HG03432 (cell line): ENCODE measurements at regions not wholly inside any gene's neighbourhood (a gene's known extent, or its start where the extent isn't known, plus 50 kb on each side); places are given as distances from the start of the nearest gene placed in this dataset.
A peak's percentile ranks its signal among the peaks of the same experiment; 100 is the strongest.

Source experiments
- ATAC-seq: cut with Tn5 transposase; IDR thresholded peaks from one replicate; pipeline ENCODE4 v1.9.1; 2021; ENCODE audit warnings: mild to moderate bottlenecking, moderate library complexity; ENCODE audit not compliant: unreplicated experiment

DNA sequence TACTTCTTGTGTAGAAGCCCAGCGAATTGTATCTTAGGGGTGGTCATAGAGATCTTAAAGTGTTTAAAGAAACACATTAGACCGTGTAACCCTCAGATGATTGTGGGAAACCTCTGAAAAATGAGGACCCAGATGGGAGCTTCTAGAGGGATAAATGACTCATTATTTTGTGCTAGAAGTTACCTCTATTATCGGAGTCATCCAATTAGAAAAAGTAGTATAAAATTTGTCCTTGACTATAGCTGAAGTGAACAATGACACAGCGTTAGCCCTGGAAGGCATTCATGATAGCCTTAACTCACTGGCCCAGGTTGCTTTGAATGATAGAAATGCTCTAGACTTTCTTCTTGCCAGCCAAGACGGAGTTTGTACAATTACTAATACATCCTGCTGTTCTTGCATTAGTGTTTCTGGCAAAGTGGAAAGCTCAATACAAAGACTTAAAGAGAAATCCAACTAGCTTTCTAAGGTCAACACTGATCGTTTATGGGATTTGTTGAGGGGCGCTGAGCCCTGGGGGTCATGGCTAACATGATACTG is 178.9 kb upstream of the VEGFC start:
- ATAC-seq = no peak

- ATAC-seq = no peak
Measured at GRCh38 chr4:176979416-176979815, 186.7 kb upstream of the VEGFC start.

- peak; percentile 45 for ATAC-seq
Measured at GRCh38 chr4:176981074-176981473, 188.4 kb upstream of the VEGFC start.

DNA sequence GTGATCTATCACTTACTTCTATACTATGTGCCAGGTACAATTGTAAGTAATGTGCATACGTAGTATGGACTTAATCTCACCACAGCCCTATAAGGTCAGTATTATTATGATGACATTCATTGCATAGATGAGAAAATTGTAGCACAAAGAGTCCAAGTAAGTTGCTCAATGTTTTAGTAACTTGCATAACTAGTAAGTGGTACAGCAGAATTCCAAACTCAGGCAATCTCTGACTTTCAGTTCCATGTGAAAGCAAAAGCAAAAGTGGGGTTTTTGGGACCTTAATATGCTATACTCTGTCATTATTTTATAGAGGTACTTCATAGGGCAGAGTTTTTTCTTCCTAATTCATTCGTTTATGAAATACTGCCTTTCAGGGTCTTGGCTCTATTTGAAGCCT is 188.8 kb upstream of the VEGFC start:
- ATAC-seq = peak; percentile 41

GRCh38 chr4:176988226-176988625 is 195.5 kb upstream of the VEGFC start:
- ATAC-seq = no peak

GRCh38 chr4:176989186-176989585 is 196.5 kb upstream of the VEGFC start:
- no peak for ATAC-seq

DNA sequence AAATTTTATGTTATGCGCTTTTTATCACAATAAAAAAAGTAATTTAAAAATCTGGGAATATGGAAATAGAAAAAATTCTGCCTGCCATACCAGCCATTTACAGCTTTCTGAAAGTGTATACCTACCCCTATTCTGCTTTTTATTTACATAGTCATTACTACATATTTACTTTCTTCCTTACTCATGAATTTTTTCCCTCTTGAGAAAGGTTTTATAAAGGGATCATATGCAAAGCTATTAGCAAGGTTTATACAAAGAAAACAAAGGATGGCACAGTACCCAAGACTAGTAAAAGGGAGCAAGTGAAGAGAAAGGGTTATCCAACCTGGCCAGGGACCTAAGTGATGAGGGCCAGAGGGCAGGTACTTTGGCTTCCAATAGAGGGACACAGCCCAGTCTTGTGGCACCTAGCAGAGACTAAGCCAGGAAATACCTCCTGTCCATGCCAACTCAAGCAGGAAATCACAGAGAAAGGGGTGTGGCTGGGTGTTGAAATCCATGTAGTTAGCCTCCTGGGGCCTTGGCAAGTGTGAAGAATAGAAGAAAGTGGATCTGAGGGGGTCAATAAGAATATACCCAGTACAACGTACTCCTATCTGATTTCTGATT is 207.3 kb upstream of the VEGFC start:
- no peak for ATAC-seq

DNA sequence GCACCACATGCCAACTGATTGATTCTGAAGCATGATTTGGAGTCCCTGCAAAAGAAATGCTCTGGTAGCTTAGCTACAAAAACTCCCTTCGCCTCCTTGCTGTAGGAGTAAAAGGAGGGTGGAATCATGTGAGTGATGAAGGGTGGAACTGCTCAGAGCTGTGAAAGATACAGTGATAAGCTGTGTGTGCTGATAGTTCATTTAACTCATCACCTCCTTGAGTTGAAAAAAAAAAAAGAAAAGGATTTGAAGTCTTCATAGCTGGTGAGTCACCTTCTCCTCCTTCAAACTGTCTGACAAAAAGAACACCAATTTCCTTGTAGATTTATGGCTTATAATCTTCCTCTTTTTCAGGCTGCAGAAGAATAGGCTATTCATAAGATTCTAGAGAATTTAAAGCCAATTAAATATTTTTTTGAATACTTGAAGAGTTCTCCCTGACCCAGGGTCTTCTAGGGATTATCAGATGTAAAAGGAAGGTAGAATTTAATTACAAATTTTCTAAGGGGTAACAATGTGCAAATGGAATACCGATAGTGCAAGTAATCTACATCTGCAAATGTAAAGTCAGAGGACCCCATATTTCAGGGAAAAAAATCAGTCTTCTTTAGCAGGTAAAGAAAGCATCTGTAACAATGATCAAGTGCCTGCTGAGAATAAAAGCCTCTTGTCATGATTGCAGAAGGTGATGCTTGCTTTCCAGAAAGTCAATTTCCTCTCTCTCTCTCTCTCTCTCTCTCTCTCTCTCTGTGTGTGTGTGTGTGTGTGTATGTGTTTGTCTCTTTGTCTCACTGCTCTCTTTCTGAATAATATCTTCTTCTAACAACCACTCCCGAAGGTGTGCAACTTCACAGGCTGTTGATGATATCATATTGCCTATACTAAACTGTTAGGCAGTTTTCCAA is 208.8 kb upstream of the VEGFC start:
- no peak for ATAC-seq

DNA sequence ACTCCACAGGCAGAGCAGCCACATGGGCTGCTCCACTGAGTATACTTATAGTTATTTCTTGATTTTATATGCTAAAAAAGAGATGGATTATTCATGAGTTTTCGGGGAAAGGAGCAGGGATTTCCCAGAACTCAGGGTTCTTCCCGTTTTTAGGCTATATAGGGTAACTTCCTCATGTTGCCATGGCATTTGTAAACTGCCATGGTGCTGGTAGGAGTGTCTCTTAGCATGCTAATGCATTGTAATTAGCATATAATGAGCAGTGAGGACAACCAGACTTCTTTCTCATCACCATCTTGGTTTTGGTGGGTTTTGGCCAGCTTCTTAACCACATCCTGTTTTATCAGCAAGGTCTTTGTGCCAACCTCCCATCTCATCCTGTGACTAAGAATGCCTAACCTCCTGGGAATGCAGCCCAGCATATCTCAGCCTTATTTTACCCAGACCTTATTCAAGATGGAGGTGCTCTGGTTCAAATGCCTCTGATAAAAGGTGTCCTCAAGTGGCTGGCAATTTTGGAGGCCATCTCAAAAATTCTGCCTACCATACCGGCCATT is 213.0 kb upstream of the VEGFC start:
- peak; percentile 43 for ATAC-seq

DNA sequence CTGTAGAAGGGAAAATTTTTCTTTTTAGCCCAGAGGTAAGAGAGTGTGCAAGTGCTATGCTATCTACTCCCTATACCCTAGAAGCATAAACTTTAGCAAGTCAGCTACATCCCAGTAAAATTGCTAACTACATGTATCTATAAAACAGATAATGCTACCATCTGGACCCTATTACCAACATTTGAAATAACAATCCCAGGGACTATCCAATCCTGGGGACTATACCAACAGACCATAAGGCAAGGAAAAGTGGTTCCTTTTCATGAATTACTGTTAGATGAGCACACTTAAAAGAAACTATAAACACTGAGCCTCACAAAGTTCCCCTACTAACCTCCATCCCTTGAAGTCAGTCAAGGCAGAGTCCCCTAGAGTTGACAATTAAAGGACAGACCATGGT is 213.6 kb upstream of the VEGFC start:
- ATAC-seq = peak; percentile 13

DNA sequence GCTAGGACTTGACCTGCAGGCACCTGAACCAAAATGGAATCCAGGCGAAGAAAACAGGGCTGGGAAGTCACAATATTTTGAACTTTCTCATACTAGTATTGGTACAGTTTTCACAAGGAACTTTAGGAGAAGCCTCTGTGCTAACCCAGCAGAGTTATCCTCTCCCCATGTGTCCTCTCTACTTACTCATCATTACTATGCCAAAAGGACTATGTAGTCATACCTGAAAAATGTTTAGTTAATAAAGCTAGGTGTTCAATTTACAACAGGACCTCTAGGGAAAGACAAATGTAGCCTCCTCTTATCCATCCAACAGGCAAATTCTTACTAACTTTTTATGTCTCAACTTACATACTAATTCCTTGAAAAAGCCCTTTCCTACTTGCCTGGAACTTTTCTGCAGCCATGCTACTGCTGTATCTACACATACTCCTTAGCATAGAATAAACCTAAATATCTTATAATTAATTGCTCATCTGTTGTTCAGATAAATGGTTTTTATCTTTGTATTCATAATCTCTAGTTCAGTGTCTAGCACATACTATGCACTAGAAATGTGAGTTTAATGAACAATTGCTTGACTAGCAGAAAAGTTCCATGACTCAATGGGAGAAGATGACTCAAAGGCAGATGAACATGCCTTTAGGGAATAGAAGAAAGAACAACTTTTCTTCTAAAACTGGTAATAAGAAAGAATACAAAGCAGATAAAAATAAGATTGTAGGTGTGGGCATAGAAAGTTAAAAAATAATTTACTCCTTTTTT is 215.5 kb upstream of the VEGFC start:
- no peak for ATAC-seq

DNA sequence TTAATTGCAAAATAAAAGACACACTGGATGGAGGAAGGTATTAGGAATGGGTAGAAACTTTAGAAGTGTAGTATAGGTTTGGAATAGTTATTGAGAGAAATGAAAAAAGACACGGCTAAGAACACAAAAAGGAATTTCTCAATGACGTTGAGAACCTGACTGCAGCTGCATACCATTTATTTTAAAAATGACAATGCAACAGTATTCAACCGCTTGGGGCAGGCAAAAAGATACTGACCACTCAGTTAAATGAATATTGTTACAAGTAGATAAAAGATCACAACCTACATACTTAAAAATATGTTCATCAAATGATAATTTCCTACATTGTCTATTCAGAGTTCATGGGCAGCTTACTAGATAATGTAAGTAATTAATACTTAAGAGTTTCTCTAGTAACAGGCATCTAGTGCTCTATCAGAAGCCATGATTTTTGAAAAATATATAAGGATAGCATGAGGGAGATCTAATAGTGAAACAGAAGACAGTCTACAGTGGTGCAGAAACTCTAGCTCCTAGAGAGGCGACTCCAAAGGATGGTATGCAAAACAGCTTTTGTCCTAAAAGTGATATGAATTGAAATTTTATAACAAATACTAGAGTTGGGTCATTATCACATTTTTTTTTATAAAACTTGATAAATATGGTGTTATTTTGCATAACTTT is 216.2 kb upstream of the VEGFC start:
- ATAC-seq = no peak

GRCh38 chr4:177010418-177010817 is 217.7 kb upstream of the VEGFC start:
- no peak for ATAC-seq

DNA sequence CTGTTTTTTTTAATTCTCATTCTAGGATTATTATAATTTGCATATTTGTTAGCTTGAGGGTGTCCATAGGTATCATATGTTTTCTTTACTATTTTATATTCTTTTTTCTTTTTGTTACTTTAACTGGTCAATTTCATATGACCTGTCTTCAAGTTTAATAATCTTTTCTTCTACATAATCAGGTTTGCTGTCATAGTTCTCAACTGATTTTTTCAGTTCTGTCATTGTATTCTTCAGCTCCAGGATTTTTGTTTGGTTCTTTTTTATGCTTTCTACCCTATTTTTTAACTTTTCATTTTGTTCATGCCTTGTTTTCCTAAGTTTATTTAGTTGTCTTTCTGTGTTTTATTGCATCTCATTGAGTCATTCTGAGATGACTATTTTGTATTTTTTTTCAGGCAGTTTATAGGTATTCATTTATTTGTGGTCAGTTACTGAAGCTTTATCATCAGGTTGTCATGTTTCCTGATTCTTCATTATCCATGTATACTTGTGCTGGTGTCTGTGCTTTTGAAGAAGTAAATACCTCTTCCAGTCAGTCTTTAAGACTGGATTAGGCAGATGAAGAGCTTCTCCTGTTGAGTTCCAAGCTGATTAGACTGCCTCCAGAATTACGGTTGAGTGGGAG is 220.3 kb upstream of the VEGFC start:
- no peak for ATAC-seq

DNA sequence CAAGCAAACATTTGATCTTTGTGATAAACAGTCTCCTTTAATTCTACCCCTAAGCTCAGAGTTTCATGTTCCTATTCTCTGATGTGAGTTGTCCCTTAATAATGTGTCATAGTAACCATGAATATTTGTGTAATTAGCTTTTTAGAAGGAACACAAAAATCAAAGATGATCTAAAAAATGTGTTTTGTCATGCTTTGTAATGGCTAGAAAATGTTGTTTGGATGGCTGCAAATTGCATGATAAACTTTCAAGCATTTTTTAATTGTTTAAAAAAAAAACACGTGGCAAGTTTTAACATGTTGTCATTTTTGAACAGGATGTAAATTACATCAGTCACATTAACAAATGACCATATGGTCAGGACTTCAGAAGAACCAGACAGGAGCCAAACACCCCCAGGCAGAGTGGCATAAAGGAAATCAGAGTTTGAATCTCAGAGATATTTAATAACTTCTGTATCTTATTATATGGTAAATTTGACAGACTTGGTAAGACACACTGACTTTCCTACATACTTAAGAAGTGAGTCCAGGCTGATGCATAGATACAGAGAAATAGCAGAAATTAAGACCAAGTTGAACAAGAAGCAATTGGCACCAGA is 223.9 kb upstream of the VEGFC start:
- ATAC-seq = no peak

- no peak for ATAC-seq
Measured at GRCh38 chr4:177023951-177024350, 231.2 kb upstream of the VEGFC start.

- no peak for ATAC-seq
Measured at GRCh38 chr4:177032341-177032740, 239.6 kb upstream of the VEGFC start.

- no peak for ATAC-seq
Measured at GRCh38 chr4:177033135-177033534, 240.4 kb upstream of the VEGFC start.

DNA sequence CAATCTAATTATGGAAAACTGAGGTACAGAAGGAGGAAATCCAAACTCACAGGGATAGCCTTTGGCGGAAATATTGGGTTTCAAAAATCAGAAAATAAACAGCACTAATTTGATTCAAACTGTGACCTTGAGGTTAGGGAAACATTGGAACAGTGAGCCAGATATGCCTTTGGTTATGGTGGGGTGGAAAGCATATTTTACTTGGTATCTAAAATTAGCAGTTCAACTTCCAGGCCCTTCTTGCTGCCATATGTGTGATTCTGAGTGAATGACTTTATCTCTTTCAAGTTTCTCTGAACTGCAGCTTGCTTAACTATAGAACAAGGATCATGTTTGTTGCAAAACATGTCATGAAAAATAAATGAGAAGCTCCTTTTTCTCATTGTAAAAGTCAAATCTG is 240.9 kb upstream of the VEGFC start:
- no peak for ATAC-seq

DNA sequence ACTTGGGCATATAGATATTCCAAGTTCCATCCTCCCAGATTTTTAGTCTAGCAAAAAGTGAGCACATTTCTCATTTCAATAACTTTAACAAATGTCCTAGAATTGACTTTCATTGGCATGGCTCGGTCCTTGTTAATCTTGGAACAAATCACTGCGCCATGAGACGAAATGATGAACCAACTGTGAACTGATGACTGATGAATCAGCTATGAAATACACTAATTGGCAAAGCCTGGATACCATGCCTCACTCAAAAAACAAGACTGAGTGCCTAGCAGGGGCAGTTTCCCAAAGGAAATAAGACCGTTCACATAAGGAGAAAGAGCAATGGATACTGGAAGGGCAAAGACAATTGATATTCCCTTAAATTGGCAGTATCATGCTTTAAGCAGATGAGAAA is 248.6 kb upstream of the VEGFC start:
- no peak for ATAC-seq
